SK-MEL-5 (cell line): ENCODE measurements at regions not wholly inside any gene's neighbourhood (a gene's known extent, or its start where the extent isn't known, plus 50 kb on each side); places are given as distances from the start of the nearest gene placed in this dataset.

Experiments used
- DNase-seq: peaks from one replicate; pipeline ENCODE4 v3.0.0-alpha.2; 2016; ENCODE audit warnings: low read depth, low spot score
- in situ Hi-C: cut with HindIII; loops from 2 replicates; pipeline ENCODE4 v1.10.0; 2016; ENCODE audit warnings: low sequenced_read_pairs, high pct_unique_total_duplicates, low pct_unique_long_range_greater_than_20kb

DNA sequence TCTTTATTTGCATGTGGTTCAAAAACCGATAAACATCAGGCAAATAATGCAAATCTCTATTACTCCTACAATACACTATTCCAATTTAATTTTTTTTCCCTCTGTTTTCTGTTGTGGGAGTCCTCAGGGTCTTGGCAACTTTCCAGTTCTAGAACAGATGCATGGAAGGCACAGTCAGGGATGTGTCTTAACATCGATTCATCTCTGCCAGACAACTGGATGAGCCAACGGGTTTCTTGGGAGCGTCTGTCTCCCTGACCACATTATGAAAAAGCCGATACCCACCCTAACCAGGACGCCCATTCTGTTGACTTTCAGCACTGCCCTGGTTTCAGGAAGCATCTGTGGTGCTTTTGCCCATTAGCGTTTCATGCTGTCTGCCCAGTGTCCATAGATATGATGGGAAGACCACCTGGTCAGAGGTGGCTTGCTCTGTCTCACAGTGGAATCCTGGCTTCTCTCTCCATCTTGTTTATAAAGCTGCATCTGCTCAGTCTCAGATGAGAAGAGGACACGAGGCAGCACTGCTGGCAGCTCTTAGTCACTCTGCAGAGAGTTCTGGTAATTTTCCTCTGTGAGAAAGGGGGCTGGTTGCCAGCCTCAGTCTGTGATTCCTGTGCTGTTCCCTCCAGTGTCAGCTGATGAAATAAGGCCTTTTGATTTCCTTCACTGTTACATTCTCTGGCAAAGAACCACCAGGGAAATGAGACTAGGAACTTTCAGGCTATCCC, 57.9 kb upstream of the KCNE4 start:
- in situ Hi-C loops: no loop called here
- DNase-seq: peak; percentile 55

DNA sequence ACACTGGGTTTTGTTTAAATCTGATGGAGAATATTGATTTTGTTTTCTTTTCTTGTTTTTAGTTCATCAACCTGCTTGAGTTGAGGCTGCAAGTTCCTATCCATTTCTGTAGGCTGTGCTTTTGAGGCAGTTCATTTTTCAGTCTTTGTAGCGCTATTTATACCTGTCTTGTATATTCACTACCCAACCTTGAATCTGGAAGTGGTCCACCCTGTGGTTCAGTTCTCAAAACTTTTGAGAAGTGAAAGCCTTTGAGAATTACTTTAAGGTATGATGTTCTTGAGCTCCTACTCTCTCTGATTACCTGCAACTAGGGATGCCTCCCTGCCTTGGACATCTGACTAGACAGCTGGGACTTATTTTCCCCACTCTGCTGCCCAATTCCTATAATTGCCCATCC, 53.5 kb upstream of the KCNE4 start:
- DNase-seq: no peak
- in situ Hi-C loops: no loop called here

DNA sequence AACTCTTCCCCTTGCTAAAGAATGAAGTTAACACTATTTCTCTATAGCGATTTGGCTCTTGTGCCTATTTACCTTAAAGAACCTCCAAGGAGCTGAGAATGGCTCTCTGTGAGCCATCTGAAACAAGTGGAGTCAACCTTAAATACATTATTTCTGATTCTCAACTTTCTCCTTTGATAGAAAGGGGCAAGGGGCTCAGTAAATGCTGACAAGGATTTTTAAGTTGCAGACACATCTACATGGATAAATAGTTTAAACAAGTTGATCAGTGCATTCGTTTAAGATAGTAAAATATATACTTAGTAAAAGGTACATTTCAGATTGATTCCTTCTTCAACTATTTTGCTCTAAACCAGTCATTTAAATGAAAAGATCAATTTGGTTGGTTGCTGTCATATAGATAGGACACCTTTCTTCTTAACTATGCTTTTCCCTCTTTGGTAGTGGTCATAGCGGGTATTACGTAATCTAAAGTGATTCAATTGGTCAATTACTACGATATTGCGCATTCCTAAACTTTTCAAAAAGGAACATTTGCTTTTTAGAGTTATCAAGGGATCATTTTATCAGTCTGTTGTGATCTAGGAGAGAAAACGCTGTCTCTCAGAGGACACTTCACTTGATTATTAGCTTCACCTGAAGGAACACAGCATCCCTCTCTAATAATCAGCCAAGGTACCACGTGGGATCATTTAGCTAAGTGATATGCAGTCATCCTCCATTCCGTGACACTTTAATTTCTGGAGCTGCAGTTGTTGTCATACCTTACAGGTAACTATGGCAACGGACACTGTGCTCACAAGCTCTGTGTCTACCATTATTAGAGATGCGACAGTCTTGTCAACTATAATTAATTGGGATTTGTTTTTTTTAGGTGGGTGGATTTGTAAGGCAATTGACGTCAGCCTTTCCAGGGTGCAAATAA, 50.9 kb upstream of the KCNE4 start:
- in situ Hi-C loops: no loop called here

DNA sequence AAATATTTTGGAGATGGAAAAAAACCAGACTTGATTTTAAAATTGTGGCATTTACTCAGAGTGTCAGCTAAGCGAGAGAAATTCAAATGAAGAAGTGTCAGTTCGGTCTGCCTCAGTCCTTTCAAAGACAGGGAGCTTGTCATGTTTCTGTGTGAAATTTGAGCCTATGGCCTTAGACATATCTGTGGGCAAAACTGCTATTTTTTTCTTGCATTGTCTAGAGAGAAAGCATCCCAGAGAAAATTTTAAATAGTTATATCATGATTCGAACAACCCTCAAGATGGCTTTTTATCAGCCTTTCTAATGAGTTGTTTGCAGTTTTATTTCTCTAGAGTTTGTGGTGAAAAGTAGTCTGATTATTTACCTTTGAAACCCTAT, 50.2 kb upstream of the KCNE4 start:
- no peak for DNase-seq
- in situ Hi-C loops: no loop called here

More for the DNA sequence above, 50.9 kb upstream of the KCNE4 start:
- DNase-seq: no peak
